Aorta (tissue), 5 donors: ENCODE measurements at regions not wholly inside any gene's neighbourhood (a gene's known extent, or its start where the extent isn't known, plus 50 kb on each side); places are given as distances from the start of the nearest gene placed in this dataset.
"Not testable (repeated sequence)": the region's sequence is repeated elsewhere in the genome, so short reads cannot be mapped to it uniquely, and the experiment has no call there.

Experiments used
- ATAC-seq: fragments of 200-7000 bp; cut with Tn5 transposase; one replicate; pipeline ENCODE4 v1.9.1; 2022; ENCODE audit warnings: moderate library complexity; ENCODE audit not compliant: low FRiP score
- DNase-seq, 2 donors: peaks; one replicate each; pipeline ENCODE4 v3.0.0-alpha.2; 2020
- H3K27ac ChIP-seq, 2 donors: one replicate each; pipeline ENCODE4 v1.5.1; 2013; ENCODE audit warnings: low read length in 2 of 2, mild to moderate bottlenecking in 2 of 2, moderate library complexity in 2 of 2, control low read depth in 1 of 2, inconsistent platforms in 1 of 2, low read depth in 1 of 2
- H3K27me3 ChIP-seq, 2 donors: one replicate each; pipeline ENCODE4 v1.6.1; 2013; ENCODE audit warnings: control low read depth in 1 of 2, low read length in 1 of 2, mild to moderate bottlenecking in 1 of 2, moderate library complexity in 1 of 2; ENCODE audit not compliant: insufficient read depth in 2 of 2, control insufficient read depth in 1 of 2
- H3K36me3 ChIP-seq, 2 donors: one replicate each; pipeline ENCODE4 v1.6.1; 2013; ENCODE audit warnings: control low read depth in 1 of 2, low read length in 1 of 2, mild to moderate bottlenecking in 1 of 2; ENCODE audit not compliant: insufficient read depth in 2 of 2, control insufficient read depth in 1 of 2
- H3K4me1 ChIP-seq, 2 donors: one replicate each; pipeline ENCODE4 v1.6.1; 2013; ENCODE audit warnings: low read length in 2 of 2, control low read depth in 1 of 2, mild to moderate bottlenecking in 1 of 2, moderate library complexity in 1 of 2; ENCODE audit not compliant: insufficient read depth in 2 of 2, control insufficient read depth in 1 of 2
- H3K4me3 ChIP-seq, 2 donors: one replicate each; pipeline ENCODE4 v1.5.1; 2013; ENCODE audit warnings: low read length in 2 of 2, control low read depth in 1 of 2, mild to moderate bottlenecking in 1 of 2
- H3K9me3 ChIP-seq: one replicate; pipeline ENCODE4 v1.6.1; 2013; ENCODE audit warnings: mild to moderate bottlenecking, low read length; ENCODE audit not compliant: control insufficient read depth
- WGBS, 2 donors: extraction: QIAGEN DNeasy Blood & Tissue Kit; methylation state at CpG; one replicate each; pipeline ENCODE4 v1.1.7; 2013; 5-methylcytosine and 5-hydroxymethylcytosine counted together
- intact Hi-C, 2 donors: fragments of 100-400 bp; cut with DNase I; formaldehyde crosslinking; loops; one replicate each; pipeline versions ENCODE4 v1.14.2 to v1.15.0; 2022
- donor health status: healthy with polysubstance abuse.
- donor health status: Bipolar disorder and iron deficiency.
- donor health status: DM: no; HTN: no; CAD: no.
- donor health status: DM: no; HTN: no; CAD: no.
- donor health status: DM: yes; HTN: yes; CAD: no.

DNA sequence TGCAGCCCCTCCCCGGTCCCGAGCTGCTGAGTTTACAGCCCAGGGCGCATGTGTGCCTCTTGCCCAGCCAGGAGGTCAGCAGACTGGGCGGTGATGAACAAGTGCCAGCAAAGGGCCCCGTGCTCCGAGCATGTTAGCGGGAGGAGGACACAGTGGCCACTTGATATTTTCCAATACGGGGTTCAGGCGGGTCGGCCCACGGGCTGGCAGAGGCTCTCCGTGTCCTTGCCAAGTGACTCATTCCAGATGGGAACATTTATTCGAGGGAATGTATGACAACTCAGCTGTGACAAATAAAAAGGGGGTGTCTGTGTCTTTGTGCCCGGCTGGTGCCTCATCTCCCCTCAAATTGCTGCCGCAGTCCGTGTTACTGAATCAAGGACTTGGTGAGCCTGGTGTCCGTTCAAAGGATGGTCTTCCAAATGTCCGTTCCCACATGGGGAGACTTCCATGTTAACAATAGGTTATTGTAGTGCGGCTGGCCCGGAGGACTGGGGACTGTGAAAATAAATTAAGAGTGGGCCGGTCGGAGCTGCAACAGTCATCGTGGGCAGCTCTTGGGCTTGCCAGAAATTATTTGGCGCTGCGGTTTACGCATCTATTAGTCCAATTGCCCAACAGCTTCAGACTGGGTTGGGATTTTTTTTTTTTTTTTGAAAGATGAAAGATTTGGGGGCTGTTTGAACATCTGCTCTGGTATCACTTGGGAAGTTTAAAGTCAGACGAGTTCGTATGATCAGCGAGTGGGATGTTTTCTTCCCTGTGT lies 174.0 kb upstream of the CIBAR2 start:
- no peaks in the 10 kb centered on the region for H3K27me3 ChIP-seq
- no peak overlapping the region for H3K4me3 ChIP-seq
- no peaks in the 10 kb centered on the region for H3K4me1 ChIP-seq
- no peaks in the 10 kb centered on the region for H3K36me3 ChIP-seq
- 14 to 18% methylated on average over 29 of the region's 29 CpGs for WGBS, 2 donors
- peak; percentile 84 for ATAC-seq
- no peak overlapping the region for H3K27ac ChIP-seq
- H3K9me3 ChIP-seq = no peaks in the 10 kb centered on the region
- intact Hi-C loops = no loop called here
- DNase-seq = peak; percentile 82 to 93

GRCh38 chr16:85286951-85287814 lies 174.9 kb upstream of the CIBAR2 start:
- Histone ChIP-seq H3K36me3 (no peaks in the 10 kb centered on the region), H3K9me3 (no peaks in the 10 kb centered on the region), H3K4me3 (no peak overlapping the region), H3K27me3 (no peaks in the 10 kb centered on the region), H3K4me1 (no peaks in the 10 kb centered on the region), H3K27ac (no peak overlapping the region)
- WGBS, 2 donors = 35 to 41% methylated on average over 34 of the region's 34 CpGs
- DNase-seq = no peak
- ATAC-seq = peak; percentile 30
- intact Hi-C loops = no loop called here

DNA sequence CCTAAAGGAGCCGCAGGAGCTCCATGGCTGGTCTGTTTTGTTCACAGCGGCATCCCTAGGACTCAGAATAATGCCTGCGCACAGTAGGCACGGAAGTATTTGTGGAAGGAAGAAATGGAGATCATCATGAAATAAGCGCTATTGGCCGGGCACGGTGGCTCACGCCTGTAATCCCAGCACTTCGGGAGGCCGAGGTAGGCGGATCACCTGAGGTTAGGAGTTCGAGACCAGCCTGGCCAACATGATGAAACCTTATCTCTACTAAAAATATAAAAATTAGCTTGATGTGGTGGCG lies 175.5 kb upstream of the CIBAR2 start:
- H3K4me3 ChIP-seq, H3K27ac ChIP-seq, H3K36me3 ChIP-seq, H3K4me1 ChIP-seq, H3K27me3 ChIP-seq, H3K9me3 ChIP-seq, DNase-seq, ATAC-seq, intact Hi-C loops: not testable (repeated sequence)
- 96 to 99% methylated on average over 13 of the region's 13 CpGs for WGBS, 2 donors

DNA sequence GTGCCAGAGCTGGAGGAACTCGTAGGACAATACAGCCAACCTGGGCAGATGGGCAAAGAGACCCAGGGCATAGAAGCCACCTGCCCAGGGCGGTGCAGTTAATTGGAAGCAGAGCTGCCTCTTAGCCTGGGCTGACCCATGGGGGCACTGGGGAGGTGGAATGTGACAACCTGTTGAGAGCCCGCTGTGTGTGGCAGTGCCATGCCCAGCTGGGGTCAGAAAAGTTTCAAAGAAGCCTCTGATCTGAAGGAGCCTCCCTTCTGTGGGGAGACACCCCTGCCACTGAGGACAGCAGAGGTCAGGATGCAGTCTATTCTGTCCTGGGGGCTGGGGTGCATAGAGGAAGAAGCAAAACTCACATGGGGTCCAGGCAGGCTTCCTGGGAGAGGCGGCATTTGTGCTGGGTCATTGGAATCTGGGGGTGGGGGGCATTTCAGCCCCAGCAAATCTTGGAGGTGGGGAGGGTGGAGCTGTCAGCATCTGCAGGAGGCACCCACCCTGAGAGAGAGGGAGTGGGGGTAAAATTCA lies 176.1 kb upstream of the CIBAR2 start:
- Histone ChIP-seq H3K4me3 (no peak overlapping the region), H3K27ac (no peak overlapping the region), H3K36me3 (no peaks in the 10 kb centered on the region), H3K4me1 (no peaks in the 10 kb centered on the region), H3K9me3 (no peaks in the 10 kb centered on the region), H3K27me3 (no peaks in the 10 kb centered on the region)
- DNase-seq = no peak
- intact Hi-C loops = no loop called here
- ATAC-seq = no peak
- WGBS, 2 donors = 98 to 99% methylated on average over 4 of the region's 4 CpGs

DNA sequence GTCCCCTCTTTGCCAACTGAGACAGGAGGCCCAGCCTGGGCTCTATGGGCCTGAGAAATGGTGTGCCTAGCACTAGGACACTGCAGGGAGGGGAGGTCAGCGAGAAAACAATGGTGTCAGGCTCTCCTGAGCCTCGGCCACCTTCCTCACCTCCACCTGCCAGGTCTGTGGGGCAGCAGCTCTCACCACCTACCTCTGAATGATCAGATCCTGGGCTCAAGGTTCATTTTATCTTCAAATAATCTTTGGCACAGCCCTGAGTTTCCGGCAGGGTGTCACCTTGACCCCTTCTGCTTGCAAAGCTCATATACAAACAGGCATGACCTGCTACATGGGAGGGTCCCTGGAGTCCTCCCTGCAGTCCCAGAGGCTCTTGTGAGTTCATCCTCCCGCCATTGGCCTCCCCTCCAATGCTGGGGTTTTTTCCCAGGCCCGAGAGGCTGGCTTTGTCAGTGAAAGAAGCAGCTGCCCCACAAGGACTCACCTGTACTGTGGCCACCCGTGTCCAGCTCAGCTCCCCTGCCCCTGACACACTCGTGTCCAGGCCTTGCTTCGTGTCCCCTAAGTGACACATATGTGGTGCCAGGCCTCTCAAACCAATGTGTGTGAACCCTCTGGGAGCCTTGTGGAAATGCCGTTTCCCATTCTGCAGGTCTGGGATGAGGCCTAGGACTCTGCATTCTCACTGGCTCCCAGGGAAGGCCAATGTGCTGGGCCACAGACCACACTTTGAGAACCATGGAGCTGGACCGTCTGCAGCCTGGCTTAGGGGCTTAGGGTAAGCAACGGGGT lies 176.8 kb upstream of the CIBAR2 start:
- no peaks in the 10 kb centered on the region for H3K36me3 ChIP-seq
- H3K4me1 ChIP-seq = no peaks in the 10 kb centered on the region
- no peak overlapping the region for H3K4me3 ChIP-seq
- no peak for DNase-seq
- H3K27ac ChIP-seq = no peak overlapping the region
- WGBS, 2 donors = 95 to 96% methylated on average over 11 of the region's 11 CpGs
- H3K9me3 ChIP-seq = no peaks in the 10 kb centered on the region
- no peak for ATAC-seq
- intact Hi-C loops = no loop called here
- no peaks in the 10 kb centered on the region for H3K27me3 ChIP-seq

DNA sequence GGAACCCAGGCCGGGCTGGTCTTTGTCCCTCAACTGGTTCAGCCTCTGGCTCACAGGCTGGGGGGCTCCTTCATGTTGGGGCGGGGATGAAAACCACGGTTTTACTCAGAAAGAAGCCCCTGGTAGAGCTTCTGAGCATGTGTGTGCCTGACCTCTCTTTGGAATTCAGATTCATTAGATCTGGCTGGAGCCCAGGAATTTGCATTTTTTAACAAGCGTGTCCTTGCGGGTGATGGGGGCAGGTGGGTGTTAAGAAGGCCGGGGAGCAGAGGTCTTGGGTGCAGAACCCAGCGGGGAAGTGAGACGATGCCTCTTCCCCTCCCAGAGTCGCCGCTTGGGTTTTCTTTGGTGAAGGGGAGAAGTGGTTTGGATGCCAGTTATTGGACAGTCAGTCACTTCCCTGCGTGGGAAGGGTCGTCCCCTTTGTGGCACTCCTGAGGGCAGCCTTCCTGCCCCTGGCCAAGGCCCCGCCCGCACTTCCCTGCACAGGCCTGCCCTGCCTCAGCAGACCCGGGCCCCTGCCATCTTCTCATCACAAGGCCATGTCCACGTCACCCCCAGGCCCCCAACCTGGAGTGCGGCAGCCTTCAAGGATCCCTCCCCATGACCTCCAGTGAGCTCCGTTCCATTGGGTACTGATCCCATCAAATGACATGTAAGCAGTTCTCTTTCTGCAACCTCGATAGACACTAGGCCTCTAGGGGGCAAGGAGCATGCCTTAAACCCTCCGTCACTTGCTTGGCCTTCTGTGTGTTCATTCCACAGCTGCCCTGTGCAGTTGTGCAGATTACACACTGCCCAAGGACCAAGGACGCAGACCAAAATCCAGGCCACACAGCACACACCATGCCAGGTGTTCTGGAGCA lies 177.7 kb upstream of the CIBAR2 start:
- intact Hi-C loops = no loop called here
- DNase-seq (no peak), ATAC-seq (no peak)
- 95 to 96% methylated on average over 21 of the region's 21 CpGs for WGBS, 2 donors
- Histone ChIP-seq H3K4me1 (no peaks in the 10 kb centered on the region), H3K36me3 (no peaks in the 10 kb centered on the region), H3K4me3 (no peak overlapping the region), H3K9me3 (no peaks in the 10 kb centered on the region), H3K27me3 (no peaks in the 10 kb centered on the region), H3K27ac (no peak overlapping the region)

DNA sequence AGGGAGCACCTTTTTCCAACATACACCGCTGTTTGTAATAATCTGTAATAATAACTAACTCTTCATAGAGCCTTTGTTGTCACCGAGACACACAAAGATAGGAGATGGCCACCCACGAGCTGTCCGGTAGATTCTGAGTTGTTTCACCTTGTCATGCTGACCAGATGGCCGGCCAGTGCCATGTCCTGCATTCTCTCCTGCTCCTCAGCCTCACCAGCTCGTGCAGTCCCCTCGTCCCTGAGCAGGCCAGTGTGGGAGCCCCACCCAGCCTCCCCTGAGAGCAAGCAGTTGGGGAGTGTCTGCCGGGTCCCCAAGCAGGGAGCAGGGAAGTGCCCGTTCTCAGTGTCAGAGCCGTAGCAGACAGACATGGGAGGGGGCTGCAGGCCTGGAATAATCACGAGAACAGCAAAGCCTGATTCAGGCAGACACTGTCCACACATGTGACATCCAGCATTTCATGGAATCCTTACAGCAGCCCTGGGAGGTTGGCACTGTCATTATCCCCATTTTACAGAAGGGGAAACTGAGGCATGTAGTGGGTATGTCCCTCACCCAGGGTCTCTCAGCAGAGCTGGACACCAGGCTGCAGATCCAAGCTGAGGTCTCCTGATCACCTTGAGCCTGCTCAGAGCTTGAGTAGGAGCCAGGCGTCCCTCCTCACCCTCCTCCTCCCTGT lies 178.5 kb upstream of the CIBAR2 start:
- 90% methylated on average over 12 of the region's 12 CpGs for WGBS, 2 donors
- Histone ChIP-seq H3K4me1 (no peaks in the 10 kb centered on the region), H3K4me3 (no peak overlapping the region), H3K27me3 (no peaks in the 10 kb centered on the region), H3K27ac (no peak overlapping the region), H3K36me3 (no peaks in the 10 kb centered on the region), H3K9me3 (no peaks in the 10 kb centered on the region)
- DNase-seq = no peak
- no peak for ATAC-seq
- intact Hi-C loops = no loop called here
